Dermis blood vessel endothelial cell (primary cell): ENCODE measurements at regions not wholly inside any gene's neighbourhood (a gene's known extent, or its start where the extent isn't known, plus 50 kb on each side); places are given as distances from the start of the nearest gene placed in this dataset.

Source experiments
- DNase-seq: peaks from one replicate; pipeline ENCODE4 v3.0.0; 2010

GRCh38 chr12:126784328-126784921 is 1482.5 kb upstream of the TMEM132C start:
- no peak for DNase-seq

- no peak for DNase-seq
These were observed 1477.0 kb upstream of the TMEM132C start for GRCh38 chr12:126789963-126790362.

GRCh38 chr12:126791122-126791521 is 1475.8 kb upstream of the TMEM132C start:
- DNase-seq: no peak

GRCh38 chr12:126792411-126792810 is 1474.6 kb upstream of the TMEM132C start:
- no peak for DNase-seq

- no peak for DNase-seq
These were observed 1469.4 kb upstream of the TMEM132C start for GRCh38 chr12:126797525-126797924.

- DNase-seq: no peak
These were observed 1468.5 kb upstream of the TMEM132C start for GRCh38 chr12:126798449-126798848.

- DNase-seq: no peak
These were observed 1459.6 kb upstream of the TMEM132C start for GRCh38 chr12:126807312-126807865.

GRCh38 chr12:126811391-126811790 is 1455.6 kb upstream of the TMEM132C start:
- DNase-seq: no peak

GRCh38 chr12:126819554-126819953 is 1447.4 kb upstream of the TMEM132C start:
- no peak for DNase-seq

- DNase-seq: no peak
These were observed 1435.9 kb upstream of the TMEM132C start for GRCh38 chr12:126830778-126831680.

GRCh38 chr12:126837697-126838096 is 1429.3 kb upstream of the TMEM132C start:
- DNase-seq: no peak

- no peak for DNase-seq
These were observed 1422.9 kb upstream of the TMEM132C start for GRCh38 chr12:126843915-126844669.

GRCh38 chr12:126847005-126847629 is 1419.9 kb upstream of the TMEM132C start:
- DNase-seq: no peak

GRCh38 chr12:126855768-126856167 is 1411.2 kb upstream of the TMEM132C start:
- DNase-seq: no peak

- DNase-seq: no peak
These were observed 1410.0 kb upstream of the TMEM132C start for GRCh38 chr12:126856958-126857357.

- DNase-seq: no peak
These were observed 1408.4 kb upstream of the TMEM132C start for GRCh38 chr12:126858560-126858959.

- no peak for DNase-seq
These were observed 1406.8 kb upstream of the TMEM132C start for GRCh38 chr12:126860210-126860609.

- no peak for DNase-seq
These were observed 1404.5 kb upstream of the TMEM132C start for GRCh38 chr12:126862500-126862899.

- no peak for DNase-seq
These were observed 1397.3 kb upstream of the TMEM132C start for GRCh38 chr12:126869644-126870043.

GRCh38 chr12:126873701-126874100 is 1393.3 kb upstream of the TMEM132C start:
- DNase-seq: no peak

- peak; percentile 11 for DNase-seq
These were observed 1392.4 kb upstream of the TMEM132C start for GRCh38 chr12:126874427-126875026.

GRCh38 chr12:126879842-126880241 is 1387.1 kb upstream of the TMEM132C start:
- no peak for DNase-seq
